ENCODE measurements at regions not wholly inside any gene's neighbourhood (a gene's known extent, or its start where the extent isn't known, plus 50 kb on each side); places are given as distances from the start of the nearest gene placed in this dataset.

GRCh38 chr7:42739638-42740037 is 172.2 kb downstream of the C7orf25 start:
- no peak overlapping the region for H2BK20ac ChIP-seq (ENCODE audit: low read depth, low read length, poor library complexity, severe bottlenecking)
- peaks cover 0 to 2% (median 0%) of the 10 kb centered on the region in 3 experiments; a peak in 2 of 7 replicates for H3K36me3 Mint-ChIP-seq (ENCODE audit: insufficient read depth in 1 of 3, low read depth in 3 of 3)
- H3K23me2 ChIP-seq (ENCODE audit: insufficient read length, low read depth, low read length, poor library complexity, severe bottlenecking): no peaks in the 10 kb centered on the region
- no peak overlapping the region for H3K27ac ChIP-seq (ENCODE audit: insufficient read length, low read depth, low read length)
- H2BK15ac ChIP-seq (ENCODE audit: low read depth, low read length): no peak overlapping the region
- no peaks in the 10 kb centered on the region for H3K27me3 ChIP-seq (ENCODE audit: insufficient read depth, low read length)
- H3K14ac ChIP-seq (ENCODE audit: insufficient read depth, low read length): no peak overlapping the region; the same call in 1 of the 2 replicates
- no peak overlapping the region for H3K18ac ChIP-seq (ENCODE audit: insufficient read length, low read depth, low read length)
- no peaks in the 10 kb centered on the region for H3K79me2 ChIP-seq (ENCODE audit: insufficient read depth, low read length)
- H3K9me3 ChIP-seq (ENCODE audit: control insufficient read depth, low read depth, low read length): no peaks in the 10 kb centered on the region
- H2AFZ ChIP-seq (ENCODE audit: low read length): no peak overlapping the region
- H3K79me1 ChIP-seq (ENCODE audit: insufficient read depth, low read depth, low read length, poor library complexity, severe bottlenecking): no peaks in the 10 kb centered on the region
- no peak overlapping the region for H4K5ac ChIP-seq (ENCODE audit: insufficient read length, low read depth, low read length)
- no CpG with 5 or more reads among the region's 8 CpGs for WGBS (ENCODE audit: extremely low coverage, insufficient read length, low lambda C conversion rate)
- no peaks in the 10 kb centered on the region for H4K20me1 ChIP-seq (ENCODE audit: control insufficient read depth, insufficient read depth, insufficient read length)
- H3K4me3 Mint-ChIP-seq: no peak overlapping the region
- H2BK5ac ChIP-seq (ENCODE audit: insufficient read length, low read length): no peak overlapping the region
- peaks cover 5 to 6% of the 10 kb centered on the region in 2 experiments; a peak in 3 of 4 replicates for H3K4me1 Mint-ChIP-seq
- H3K4me2 ChIP-seq (ENCODE audit: insufficient read depth, insufficient read length, low read length): no peak overlapping the region
- H3K23ac ChIP-seq (ENCODE audit: insufficient read length, low read depth, low read length): no peak overlapping the region
- no peaks in the 10 kb centered on the region; a peak in 2 of 5 replicates for H3K9me3 Mint-ChIP-seq
- no peak overlapping the region for H3K56ac ChIP-seq (ENCODE audit: insufficient read length, low read depth, low read length)
- TF ChIP-seq CTCF (conservative IDR thresholded peaks at IDR 0.05): no peak
- no peak overlapping the region for H3T11ph ChIP-seq (ENCODE audit: low read length)
- H3K9ac ChIP-seq (ENCODE audit: extremely low read depth, insufficient read length, low read length): no peak overlapping the region
- H2BK120ac ChIP-seq (ENCODE audit: low read depth, low read length, poor library complexity, severe bottlenecking): no peak overlapping the region
- H3K4ac ChIP-seq (ENCODE audit: low read depth, low read length): no peak overlapping the region
- no peak overlapping the region for H2AK5ac ChIP-seq (ENCODE audit: insufficient read length, low read length)
- no peak for DNase-seq
- H2BK12ac ChIP-seq (ENCODE audit: insufficient read length, low read depth, low read length): no peak overlapping the region
- no peak overlapping the region for H3K27ac Mint-ChIP-seq
- H3K4me1 ChIP-seq (ENCODE audit: insufficient read depth, low read length): no peaks in the 10 kb centered on the region
- no peak overlapping the region for H4K8ac ChIP-seq (replicated peaks; ENCODE audit: insufficient read length, low read depth, low read length)
- no peaks in the 10 kb centered on the region; the same call in 1 of the 2 replicates for H3K27me3 Mint-ChIP-seq (ENCODE audit: low read depth)
- H4K91ac ChIP-seq (ENCODE audit: insufficient read length, low read depth, low read length): no peak overlapping the region
